ENCODE measurements at regions not wholly inside any gene's neighbourhood (a gene's known extent, or its start where the extent isn't known, plus 50 kb on each side); places are given as distances from the start of the nearest gene placed in this dataset.

GRCh38 chr22:23405366-23405851 is 174.7 kb downstream of the IGLL1 start:
- DNase-seq: no peak

DNA sequence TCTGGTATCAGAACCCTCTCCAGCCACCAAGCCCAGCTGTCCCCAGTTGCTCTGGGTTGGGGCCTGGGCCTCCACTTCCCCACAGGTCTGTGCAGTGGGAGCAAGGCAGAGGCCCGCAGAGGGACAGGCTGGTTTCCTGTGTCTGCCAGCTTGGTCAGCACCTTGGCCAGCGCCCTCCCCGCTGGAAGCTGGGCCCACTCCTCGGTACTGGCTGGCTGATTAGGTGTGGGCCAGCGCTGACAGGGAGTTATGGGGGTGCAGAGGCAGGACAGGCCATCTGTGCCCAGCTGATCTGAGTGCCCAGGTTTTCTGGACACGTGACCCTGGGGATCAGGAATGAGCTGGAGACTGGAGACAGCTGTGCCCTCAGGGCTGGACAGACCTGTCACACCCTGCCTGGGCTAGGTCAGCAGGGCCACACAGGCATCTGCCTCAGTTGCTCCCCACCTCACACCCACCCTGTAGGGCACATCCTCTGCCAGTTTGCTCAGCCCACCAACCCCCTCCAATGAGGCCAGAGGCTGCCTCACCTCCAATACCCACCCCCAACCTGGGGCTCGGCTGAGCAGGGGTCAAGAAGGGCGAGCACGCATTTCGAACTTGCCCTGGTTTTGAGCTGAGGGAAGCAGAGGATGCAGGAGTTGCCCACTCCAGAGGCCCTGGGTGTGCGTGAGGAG is 175.3 kb downstream of the IGLL1 start:
- no peak for DNase-seq

- no peak for DNase-seq
Observed at GRCh38 chr22:23403720-23404688, 176.1 kb downstream of the IGLL1 start.

DNA sequence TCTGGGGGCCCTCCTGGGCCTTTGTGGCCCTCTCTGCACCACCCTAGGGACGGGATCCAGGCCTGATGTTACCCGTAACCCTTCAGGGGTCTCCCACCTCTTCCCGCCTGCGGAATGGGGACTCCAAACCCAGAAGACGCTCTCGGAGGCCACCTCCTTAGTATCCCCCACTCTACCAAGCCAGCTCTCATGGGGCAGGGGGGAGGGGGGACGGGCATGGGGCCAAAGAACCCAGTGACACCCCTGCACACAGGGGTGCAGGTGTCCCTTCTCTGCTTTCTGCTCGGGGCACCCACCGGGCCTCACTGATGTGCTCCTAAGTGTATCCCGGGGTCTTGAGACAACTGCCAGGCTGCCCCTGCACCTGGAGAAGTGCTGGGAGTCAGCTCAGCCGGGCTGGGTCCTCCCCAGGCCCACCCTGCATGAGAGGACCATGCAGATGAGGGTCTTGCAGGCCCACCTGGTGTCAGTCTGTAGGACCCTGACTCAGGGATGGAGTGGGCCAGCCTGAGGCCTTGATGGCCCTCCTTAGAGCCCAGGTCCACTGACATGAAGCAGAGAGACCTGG is 176.9 kb downstream of the IGLL1 start:
- DNase-seq: no peak

DNA sequence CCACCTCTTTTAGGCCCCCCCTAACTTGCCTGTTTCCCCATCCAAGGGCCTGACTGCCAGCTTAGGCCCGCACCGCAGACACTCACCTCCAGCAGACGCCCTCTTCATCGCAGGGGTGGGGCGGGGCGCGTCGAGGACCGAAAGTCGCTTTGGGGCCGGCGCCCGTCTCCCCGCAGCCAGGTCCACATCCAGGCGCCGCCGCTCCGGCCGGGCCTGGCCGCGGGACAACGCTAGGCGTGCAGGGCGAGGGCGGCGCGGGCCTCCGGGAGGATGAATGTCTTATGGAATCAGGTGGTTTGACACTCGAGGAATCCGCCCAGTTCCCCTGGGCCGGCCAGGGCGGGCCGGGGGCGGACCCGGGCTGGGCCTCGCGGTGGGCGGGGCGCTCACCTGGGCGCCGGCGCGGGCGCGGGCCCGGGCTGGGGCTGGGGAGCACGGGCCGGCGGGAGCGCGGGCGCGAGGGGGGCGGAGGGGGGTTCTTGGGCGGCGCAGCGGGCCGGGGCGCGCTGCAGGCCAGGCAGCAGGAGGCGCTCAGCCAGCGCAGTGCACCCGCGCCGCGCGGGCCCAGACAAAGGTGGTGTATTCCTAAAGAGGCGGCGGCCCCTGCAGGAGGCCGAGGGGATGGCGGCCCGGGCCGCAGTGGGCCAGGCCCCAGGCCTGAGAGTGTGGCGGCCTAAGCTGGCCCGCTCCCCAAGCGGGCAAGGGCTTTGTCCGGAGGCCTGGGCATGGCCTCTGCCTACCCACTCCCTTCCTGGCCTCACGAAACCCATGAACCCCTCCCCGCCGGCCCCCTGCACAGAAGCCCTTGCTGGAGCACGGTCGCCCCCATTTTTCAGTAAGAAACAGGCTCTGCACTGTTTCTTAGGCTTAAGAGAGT is 177.6 kb downstream of the IGLL1 start:
- DNase-seq: peak; percentile 7 to 43

DNA sequence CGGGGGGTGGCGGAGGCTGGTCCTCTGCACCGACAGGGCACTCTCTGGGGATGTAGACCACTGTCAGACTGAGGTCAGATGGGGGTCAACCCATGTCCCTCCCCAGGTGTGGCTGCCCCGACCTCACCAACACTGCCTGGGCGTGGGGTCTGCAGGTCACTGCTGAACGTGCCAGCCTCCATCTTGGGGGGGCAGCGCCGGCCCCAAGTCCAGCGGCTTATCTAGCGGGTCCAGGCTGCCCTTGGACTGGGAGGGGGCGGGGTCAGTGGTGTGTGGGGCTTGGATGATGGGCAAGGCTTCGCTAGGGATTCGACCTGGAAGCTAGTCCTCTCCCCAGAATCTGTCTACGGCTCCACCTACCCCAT is 178.2 kb downstream of the IGLL1 start:
- no peak for DNase-seq

GRCh38 chr22:23401111-23401909 is 178.8 kb downstream of the IGLL1 start:
- no peak for DNase-seq

DNA sequence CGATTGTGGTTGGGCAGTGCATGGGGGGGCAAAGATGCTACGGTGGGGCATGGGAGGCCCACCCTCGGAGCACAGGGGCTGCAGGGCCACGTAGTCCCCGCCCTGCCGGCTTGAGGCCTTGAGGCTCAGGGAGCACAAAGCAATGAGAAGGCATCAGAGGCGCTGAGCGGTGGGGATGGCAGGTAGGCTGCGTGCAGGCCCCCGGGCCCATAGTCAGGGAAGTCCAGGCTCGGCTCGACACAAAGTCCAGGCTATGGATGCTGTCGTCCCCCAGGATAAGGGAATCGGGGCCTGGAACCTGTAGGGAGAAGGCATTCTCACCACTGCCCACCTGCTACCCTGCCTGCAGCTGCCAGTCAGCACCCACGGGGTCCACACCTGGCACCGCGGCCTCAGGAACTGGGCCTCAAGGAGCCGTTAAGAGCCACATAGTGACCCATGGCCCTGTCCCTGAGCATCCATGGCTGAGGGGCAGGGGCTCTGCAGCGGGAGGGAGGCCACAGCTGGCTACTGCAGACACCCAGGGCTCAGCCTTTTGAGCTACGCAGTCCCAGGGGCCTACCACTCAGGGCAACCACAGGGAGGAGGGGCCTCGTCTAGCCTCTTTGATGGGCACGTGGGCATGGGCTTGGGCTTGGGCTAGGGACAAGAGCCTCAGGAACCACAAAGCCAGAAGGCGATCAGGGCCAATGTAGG is 179.7 kb downstream of the IGLL1 start:
- no peak for DNase-seq

- DNase-seq: no peak
Observed at GRCh38 chr22:23399367-23400285, 180.5 kb downstream of the IGLL1 start.

DNA sequence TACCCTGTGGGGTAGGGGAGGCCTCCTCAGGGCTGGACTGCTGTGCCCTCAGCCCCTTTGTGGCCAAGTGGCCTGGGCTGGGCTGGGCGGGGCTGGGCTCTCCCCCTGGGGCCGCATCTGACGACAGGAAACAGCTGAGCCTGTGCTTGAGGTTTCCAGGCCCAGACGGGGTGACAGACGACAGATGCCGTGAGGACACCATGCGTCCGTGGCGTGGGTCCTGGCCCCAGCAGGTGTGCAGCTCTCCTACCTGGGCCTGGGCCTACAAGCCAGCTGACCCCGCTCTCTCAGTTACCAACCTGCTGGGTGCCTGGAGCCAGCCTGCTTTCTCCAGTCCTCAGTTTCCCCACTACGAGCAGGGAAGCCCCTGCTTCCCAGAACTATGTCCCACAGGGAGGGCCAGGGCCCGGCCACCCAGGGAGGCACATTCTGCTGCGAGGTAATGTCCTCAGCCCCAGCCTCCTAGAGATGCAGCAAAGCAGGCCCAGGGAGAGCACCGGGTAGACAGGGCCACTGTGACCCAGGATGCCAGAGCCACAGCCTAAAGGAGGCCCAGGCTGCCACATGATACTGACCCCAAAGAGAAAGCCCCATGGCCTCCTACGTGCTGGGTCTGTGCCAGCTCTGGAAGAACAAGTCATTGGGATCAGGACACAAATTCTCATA is 181.3 kb downstream of the IGLL1 start:
- DNase-seq: no peak

- no peak for DNase-seq
Observed at GRCh38 chr22:23397613-23398567, 182.2 kb downstream of the IGLL1 start.

- DNase-seq: no peak
Observed at GRCh38 chr22:23397008-23397612, 183.0 kb downstream of the IGLL1 start.

GRCh38 chr22:23396362-23397007 is 183.6 kb downstream of the IGLL1 start:
- DNase-seq: no peak

DNA sequence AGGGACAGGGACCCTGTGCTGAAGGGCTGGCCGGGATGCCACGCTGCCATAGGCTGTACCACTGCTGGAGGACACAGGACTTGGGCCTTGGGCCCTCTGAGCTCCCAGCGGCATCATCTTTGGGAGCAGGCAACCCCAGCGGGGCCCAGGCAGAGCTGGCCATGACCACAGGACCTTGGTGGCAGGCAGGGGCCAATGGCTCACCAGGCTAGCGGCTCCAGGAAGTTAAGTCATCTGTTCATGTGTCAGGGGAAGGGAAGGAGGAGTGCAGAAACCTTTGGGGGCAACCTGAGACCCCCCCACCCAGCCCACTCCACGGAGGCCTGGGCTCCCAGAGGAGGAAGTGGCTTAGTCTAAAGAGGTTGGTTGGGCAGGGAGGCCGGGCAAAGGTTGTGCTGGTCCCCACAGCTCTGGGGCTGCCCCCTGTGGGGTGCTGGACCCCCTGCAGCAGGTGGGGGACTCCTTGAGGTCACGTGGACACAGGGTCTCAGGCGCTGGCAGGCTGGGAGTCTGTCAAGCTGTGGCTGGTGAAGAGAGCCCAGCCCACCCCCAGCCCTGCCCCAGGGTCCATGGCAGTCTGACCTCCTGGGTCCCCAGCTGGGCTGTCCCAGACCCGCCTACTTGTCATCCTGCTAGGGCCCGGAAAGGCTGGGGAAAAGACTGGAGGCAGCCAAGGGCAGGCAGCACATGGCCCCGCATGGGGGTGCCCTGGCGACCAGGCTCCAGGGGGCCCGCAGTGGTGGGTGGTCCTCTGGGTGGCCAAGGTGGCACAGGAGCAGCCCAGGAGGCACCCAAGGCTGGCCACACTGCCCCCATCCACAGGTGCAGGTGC is 184.3 kb downstream of the IGLL1 start:
- DNase-seq: no peak

- no peak for DNase-seq
Observed at GRCh38 chr22:23394525-23395326, 185.4 kb downstream of the IGLL1 start.
